Thyroid gland (tissue), 4 donors: ENCODE measurements at regions not wholly inside any gene's neighbourhood (a gene's known extent, or its start where the extent isn't known, plus 50 kb on each side); places are given as distances from the start of the nearest gene placed in this dataset.

Experiments used
- DNase-seq, 2 donors: peaks; one replicate each; pipeline ENCODE4 v3.0.0-alpha.2; 2019
- H3K27ac ChIP-seq, 3 donors: fragments of 200-600 bp; sonication (generic); 1 replicate in 2 of 3; 2 replicates in 1 of 3; pipeline ENCODE4 v1.5.1; 2016 to 2019; ENCODE audit warnings: mild to moderate bottlenecking in 1 of 3, moderate library complexity in 1 of 3
- H3K27me3 ChIP-seq: fragments of 200-600 bp; sonication (generic); one replicate; pipeline ENCODE4 v1.5.1; 2019
- H3K36me3 ChIP-seq, 2 donors: fragments of 200-600 bp; sonication (generic); one replicate each; pipeline ENCODE4 v1.5.1; 2016 to 2019
- H3K4me1 ChIP-seq, 2 donors: fragments of 200-600 bp; sonication (generic); one replicate each; pipeline ENCODE4 v1.5.1; 2017 to 2019
- H3K4me3 ChIP-seq, 3 donors: fragments of 200-600 bp; sonication (generic); replicated peaks in 1 of 3; 1 replicate in 2 of 3; 2 replicates in 1 of 3; pipeline ENCODE4 v1.5.1; 2016; ENCODE audit warnings: mild to moderate bottlenecking in 1 of 3
- H3K9me3 ChIP-seq: fragments of 200-600 bp; sonication (generic); one replicate; pipeline ENCODE4 v1.5.1; 2017
- CTCF ChIP-seq, 6 experiments: fragments of 200-600 bp in 3 of 6; fragments of 450-650 bp in 3 of 6; sonication (generic) in 3 of 6; IDR thresholded peaks; one replicate each; pipeline ENCODE4 v1.5.1; 2016 to 2019; ENCODE audit warnings: antibody characterized with exemption in 6 of 6, mild to moderate bottlenecking in 2 of 6, inconsistent platforms in 1 of 6, moderate library complexity in 1 of 6
- POLR2A ChIP-seq, 2 donors: fragments of 450-650 bp; IDR thresholded peaks; one replicate each; pipeline ENCODE4 v1.6.1; 2017; ENCODE audit warnings: antibody characterized with exemption in 2 of 2, mild to moderate bottlenecking in 2 of 2, moderate library complexity in 1 of 2
- WGBS, 2 donors: methylation state at CpG; one replicate each; pipeline ENCODE4 v1.1.5; 2017; 5-methylcytosine and 5-hydroxymethylcytosine counted together
- intact Hi-C: fragments of 100-400 bp; cut with DNase I; formaldehyde crosslinking; loops from one replicate; pipeline ENCODE4 v1.15.1; 2023

GRCh38 chrX:148448686-148449085 is 51.7 kb upstream of the AFF2 start:
- H3K27ac ChIP-seq, result no peak overlapping the region
- no peaks in the 10 kb centered on the region for H3K4me1 ChIP-seq
- 70 to 75% methylated on average over 4 of the region's 4 CpGs for WGBS, 2 donors
- TF ChIP-seq CTCF (IDR thresholded peaks at IDR 0.05) (no peak), POLR2A (IDR thresholded peaks at IDR 0.05) (no peak)
- no peaks in the 10 kb centered on the region for H3K27me3 ChIP-seq
- no peaks in the 10 kb centered on the region for H3K36me3 ChIP-seq
- no peak overlapping the region for H3K4me3 ChIP-seq
- no peak for DNase-seq
- intact Hi-C loops, result no loop called here
- no peaks in the 10 kb centered on the region for H3K9me3 ChIP-seq
